HG02973 (cell line): ENCODE measurements at regions not wholly inside any gene's neighbourhood (a gene's known extent, or its start where the extent isn't known, plus 50 kb on each side); places are given as distances from the start of the nearest gene placed in this dataset.
"Not testable (repeated sequence)": the region's sequence is repeated elsewhere in the genome, so short reads cannot be mapped to it uniquely, and the experiment has no call there.

Experiments
- ATAC-seq: cut with Tn5 transposase; IDR thresholded peaks from one replicate; pipeline ENCODE4 v1.9.1; 2021; ENCODE audit warnings: moderate library complexity; ENCODE audit not compliant: unreplicated experiment

DNA sequence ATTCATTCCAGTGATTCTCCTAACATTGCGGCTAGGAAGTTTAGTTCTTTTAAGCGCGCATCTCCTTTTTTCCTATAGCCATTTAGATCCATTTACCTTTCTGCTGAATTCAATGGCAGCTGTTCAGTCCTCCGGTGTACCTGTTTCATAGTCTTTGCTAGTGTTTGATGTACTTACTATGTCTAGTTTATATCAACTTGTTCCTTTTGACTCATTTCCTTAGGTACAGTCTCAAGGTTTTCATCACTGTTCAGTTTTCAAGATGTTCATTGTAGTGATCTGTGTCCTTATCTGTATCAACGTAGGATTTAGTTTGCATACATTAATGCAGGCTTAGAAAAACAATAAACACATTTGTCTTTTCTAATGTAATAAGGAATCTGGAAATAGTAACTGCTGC, 59.0 kb upstream of the MBNL1 start:
- ATAC-seq = no peak

DNA sequence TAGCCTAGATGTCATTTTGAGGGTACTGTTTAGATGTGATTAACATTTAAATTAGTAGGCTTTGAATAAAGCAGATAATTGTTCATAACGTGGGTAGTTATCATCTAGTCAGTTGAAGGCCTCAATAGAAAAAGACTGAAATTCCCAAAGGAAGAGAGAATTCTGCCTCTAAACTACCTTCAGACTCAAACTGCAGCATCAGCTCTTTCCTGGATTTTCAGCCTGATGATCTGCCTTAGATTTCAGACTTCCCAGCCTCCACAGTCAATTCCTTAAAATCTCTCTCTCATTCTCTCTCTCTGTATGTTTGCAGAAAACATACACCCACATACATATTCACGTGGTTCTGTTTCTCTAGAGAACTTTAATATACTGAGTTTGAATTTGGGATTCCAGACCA, 58.0 kb upstream of the MBNL1 start:
- ATAC-seq = no peak

DNA sequence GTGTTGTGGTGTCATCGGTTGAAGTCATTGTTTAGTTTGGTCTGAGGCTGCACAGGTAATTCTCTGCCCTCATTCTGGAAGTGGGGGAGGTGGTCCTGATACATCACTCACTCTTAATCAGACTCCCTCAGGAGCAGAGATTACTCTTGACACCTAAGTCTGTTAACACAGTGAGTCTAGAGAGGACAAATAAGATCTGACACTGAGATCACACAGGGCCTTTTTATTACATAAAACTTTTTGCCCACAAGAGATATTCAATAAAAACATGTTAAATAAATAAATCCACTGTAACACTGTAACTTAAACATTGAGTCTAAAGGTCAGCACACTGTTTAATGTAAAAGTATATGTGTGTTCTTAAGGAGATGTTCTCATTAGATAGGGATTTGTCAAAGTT, 57.1 kb upstream of the MBNL1 start:
- no peak for ATAC-seq

DNA sequence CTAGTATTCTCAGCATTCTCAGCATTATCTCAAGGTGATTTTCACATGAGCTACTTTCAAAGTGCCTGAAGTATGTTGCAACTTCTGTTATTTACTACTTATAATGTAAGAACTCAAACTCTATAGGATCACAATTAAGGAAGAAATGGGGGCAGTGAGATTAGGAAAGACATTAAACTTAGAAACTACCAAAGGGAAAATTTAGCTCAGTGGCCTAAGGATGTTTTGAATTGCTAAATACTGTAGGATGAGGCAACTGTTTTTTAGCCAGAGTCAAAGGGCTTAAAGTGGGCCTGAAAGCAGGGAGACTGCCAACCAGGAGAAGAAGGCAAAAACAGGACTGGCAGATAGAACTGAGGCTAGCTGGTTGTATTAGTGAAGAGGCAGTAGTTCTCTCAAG, 55.5 kb upstream of the MBNL1 start:
- ATAC-seq = no peak

DNA sequence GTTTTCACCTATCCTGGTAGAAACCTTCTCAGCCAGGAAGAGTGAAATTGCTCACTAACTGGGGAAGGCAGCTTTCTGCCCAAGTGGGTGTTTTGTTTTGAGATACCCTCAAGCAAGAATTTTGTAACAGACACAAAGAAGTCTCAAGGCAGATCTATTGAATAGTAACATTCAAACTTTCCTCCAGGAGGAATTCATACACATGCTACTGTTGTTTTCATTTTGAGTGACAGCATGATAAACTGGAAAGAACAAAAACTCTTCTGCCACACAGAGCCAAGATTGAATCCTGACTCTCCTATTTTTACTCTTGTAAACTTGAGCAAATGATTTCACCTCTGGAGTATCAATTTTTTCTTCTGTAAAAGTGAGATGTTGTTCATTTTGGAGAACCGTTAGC, 54.8 kb upstream of the MBNL1 start:
- ATAC-seq = no peak

DNA sequence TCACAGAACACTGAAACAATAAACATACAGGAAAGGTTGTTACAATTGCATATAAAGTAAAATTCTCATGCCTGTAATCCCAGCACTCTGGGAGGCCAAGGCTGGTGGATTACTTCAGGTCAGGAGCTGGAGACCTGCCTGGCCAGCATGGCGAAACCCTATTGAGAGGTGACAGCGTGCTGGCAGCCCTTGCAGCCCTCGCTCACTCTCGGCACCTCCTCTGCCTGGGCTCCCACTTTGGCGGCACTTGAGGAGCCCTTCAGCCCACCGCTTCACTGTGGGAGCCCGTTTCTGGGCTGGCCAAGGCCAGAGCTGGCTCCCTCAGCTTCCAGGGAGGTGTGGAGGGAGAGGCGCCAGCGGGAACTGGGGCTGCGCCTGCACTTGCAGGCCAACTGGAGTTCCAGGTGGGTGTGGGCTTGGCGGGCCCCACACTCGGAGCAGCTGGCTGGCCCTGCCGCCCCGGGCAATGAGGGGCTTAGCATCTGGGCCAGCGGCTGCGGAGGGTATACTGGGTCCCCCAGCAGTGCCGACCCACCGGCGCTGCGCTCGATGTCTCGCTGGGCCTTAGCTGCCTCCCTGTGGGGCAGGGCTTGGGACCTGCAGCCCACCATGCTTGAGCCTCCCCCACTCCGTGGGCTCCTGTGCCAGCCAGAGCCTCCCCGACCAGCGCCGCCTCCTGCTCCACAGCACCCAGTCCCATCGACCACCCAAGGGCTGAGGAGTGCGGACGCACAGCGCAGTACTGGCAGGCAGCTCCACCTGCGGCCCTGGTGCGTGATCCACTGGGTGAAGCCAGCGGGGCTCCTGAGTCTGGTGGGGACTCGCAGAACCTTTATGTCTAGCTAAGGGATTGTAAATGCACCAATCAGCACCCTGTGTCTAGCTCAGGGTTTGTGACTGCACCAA, 51.5 kb upstream of the MBNL1 start:
- ATAC-seq = not testable (repeated sequence)

DNA sequence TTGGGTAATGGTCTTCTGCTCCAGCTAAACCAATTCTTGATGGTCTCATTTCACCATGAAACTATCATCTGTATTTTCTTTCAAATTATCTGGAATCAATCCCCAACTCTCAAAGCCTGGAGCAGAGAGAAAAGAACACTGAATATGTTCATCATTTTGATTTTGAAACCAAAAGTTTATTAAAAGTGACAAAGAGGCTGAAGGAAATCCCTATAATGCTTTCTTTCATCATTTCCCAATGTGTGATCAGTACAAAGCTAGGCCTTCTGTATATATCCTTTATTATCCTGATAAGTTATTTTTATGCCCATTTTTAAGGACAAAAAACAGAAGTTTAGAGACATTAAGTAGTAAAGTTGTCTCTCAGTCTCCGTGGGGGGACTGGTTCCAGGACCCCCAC, 50.1 kb upstream of the MBNL1 start:
- ATAC-seq = no peak
